B cell (primary cell): ENCODE measurements at regions not wholly inside any gene's neighbourhood (a gene's known extent, or its start where the extent isn't known, plus 50 kb on each side); places are given as distances from the start of the nearest gene placed in this dataset.

ENCODE experiments used
- ATAC-seq: fragments of 200-7000 bp; cut with Tn5 transposase; one replicate; pipeline ENCODE4 v1.10.0; 2021; ENCODE audit warnings: low read depth, mild to moderate bottlenecking, moderate number of reproducible peaks, moderate library complexity
- CTCF ChIA-PET: fragments of 350-600 bp; sonication (Branson Sonifier 250); formaldehyde crosslinking; loops from one replicate; lab custom pipeline; 2021; ENCODE audit warnings: antibody characterized with exemption, inconsistent platforms; lab: Charles Lee
- POLR2A ChIA-PET: fragments of 350-600 bp; sonication (Branson Sonifier 250); formaldehyde crosslinking; loops from one replicate; lab custom pipeline; 2021; ENCODE audit warnings: antibody characterized with exemption; lab: Charles Lee
- DNase-seq: peaks from one replicate; pipeline ENCODE4 v3.0.0; 2013
- H2AFZ ChIP-seq: 2 replicates; pipeline ENCODE4 v1.6.1; 2012; ENCODE audit warnings: mild to moderate bottlenecking, low read depth, low read length; ENCODE audit not compliant: insufficient read depth, poor library complexity, severe bottlenecking
- H3K27ac ChIP-seq, 2 donors: 1 replicate in 1 of 2; 2 replicates in 1 of 2; pipeline ENCODE4 v1.5.1; 2012 to 2013; ENCODE audit warnings: low read length in 2 of 2, mild to moderate bottlenecking in 2 of 2, moderate library complexity in 1 of 2
- H3K27me3 ChIP-seq, 4 experiments: fragments of 200-600 bp in 1 of 4; sonication (generic) in 1 of 4; replicated peaks in 1 of 4; 1 replicate in 2 of 4; 2 replicates in 2 of 4; pipeline versions ENCODE4 v1.6.1 to v1.7.0; 2013 to 2016; ENCODE audit warnings: low read length in 3 of 4, mild to moderate bottlenecking in 2 of 4, mixed read lengths in 1 of 4, moderate library complexity in 1 of 4; ENCODE audit not compliant: insufficient read depth in 4 of 4, control insufficient read depth in 3 of 4; ENCODE audit errors: control extremely low read depth in 1 of 4
- H3K36me3 ChIP-seq, 2 experiments: replicated peaks in 1 of 2; 1 replicate in 1 of 2; 2 replicates in 1 of 2; pipeline versions ENCODE4 v1.6.1 to v1.7.1; 2013; ENCODE audit warnings: low read length in 1 of 2; ENCODE audit not compliant: insufficient read depth in 2 of 2, control insufficient read depth in 1 of 2; ENCODE audit errors: control extremely low read depth in 1 of 2, extremely low read depth in 1 of 2
- H3K4me1 ChIP-seq, 2 donors: fragments of 200-600 bp in 1 of 2; sonication (generic) in 1 of 2; 1 replicate in 1 of 2; 2 replicates in 1 of 2; pipeline versions ENCODE4 v1.5.1 to v1.6.1; 2013 to 2017; ENCODE audit warnings: low read length in 2 of 2; ENCODE audit not compliant: control insufficient read depth in 2 of 2, insufficient read depth in 2 of 2
- H3K4me2 ChIP-seq: replicated peaks from 2 replicates; pipeline ENCODE3; 2012; ENCODE audit warnings: mild to moderate bottlenecking, low read depth, low read length; ENCODE audit not compliant: poor library complexity, severe bottlenecking
- H3K4me3 ChIP-seq, 5 experiments: fragments of 200-600 bp in 1 of 5; sonication (generic) in 1 of 5; 1 replicate in 3 of 5; 2 replicates in 2 of 5; pipeline versions ENCODE4 v1.5.1 to v1.7.0; 2011 to 2016; ENCODE audit warnings: low read length in 4 of 5, mild to moderate bottlenecking in 4 of 5, low read depth in 2 of 5, control low read depth in 1 of 5, moderate library complexity in 1 of 5; ENCODE audit not compliant: insufficient read depth in 1 of 5; ENCODE audit errors: control extremely low read depth in 1 of 5, extremely low read depth in 1 of 5
- H3K79me2 ChIP-seq: fragments of 200-600 bp; sonication (generic); one replicate; pipeline ENCODE4 v1.6.0; 2016; ENCODE audit warnings: low read length; ENCODE audit not compliant: control insufficient read depth, insufficient read depth
- H3K9ac ChIP-seq: fragments of 200-600 bp; sonication (generic); 2 replicates; pipeline ENCODE4 v1.6.1; 2017; ENCODE audit warnings: mild to moderate bottlenecking, low read length, moderate library complexity
- H3K9me3 ChIP-seq, 3 donors: one replicate each; pipeline versions ENCODE4 v1.6.1 to v1.7.1; 2013; ENCODE audit warnings: low read length in 2 of 3; ENCODE audit not compliant: control insufficient read depth in 2 of 3, insufficient read depth in 1 of 3; ENCODE audit errors: control extremely low read depth in 1 of 3
- H4K20me1 ChIP-seq: 2 replicates; pipeline ENCODE4 v1.6.0; 2012; ENCODE audit warnings: mild to moderate bottlenecking, low read length; ENCODE audit not compliant: insufficient read depth, control insufficient read depth, poor library complexity, severe bottlenecking
- H3K27ac Mint-ChIP-seq: one replicate; pipeline ENCODE4 v1.8.0; 2021; ENCODE audit warnings: mixed read lengths
- H3K27me3 Mint-ChIP-seq: one replicate; pipeline ENCODE4 v1.8.0; 2021; ENCODE audit warnings: mixed read lengths
- H3K4me1 Mint-ChIP-seq: one replicate; pipeline ENCODE4 v1.8.0; 2021; ENCODE audit warnings: mixed read lengths
- H3K4me3 Mint-ChIP-seq: one replicate; pipeline ENCODE4 v1.8.0; 2021; ENCODE audit warnings: mixed read lengths
- H3K9me3 Mint-ChIP-seq: one replicate; pipeline ENCODE4 v1.8.0; 2022; ENCODE audit warnings: mixed read lengths; ENCODE audit not compliant: insufficient read depth
- EZH2 ChIP-seq: IDR thresholded peaks from 2 replicates; pipeline ENCODE4 v1.6.1; 2012; ENCODE audit warnings: borderline replicate concordance, low read depth, mild to moderate bottlenecking, moderate library complexity, low read length; ENCODE audit not compliant: insufficient read depth, poor library complexity, severe bottlenecking
- WGBS: methylation state at CpG from one replicate; pipeline ENCODE4 v1.1.5; 2013; ENCODE audit warnings: missing lambda C conversion rate; ENCODE audit not compliant: insufficient coverage; 5-methylcytosine and 5-hydroxymethylcytosine counted together
- intact Hi-C: fragments of 100-400 bp; cut with micrococcal nuclease; formaldehyde crosslinking; loops from one replicate; pipeline ENCODE4 v1.10.0; 2022
- TF ChIP-seq, protein P1 (sequence below): fragments of 200-600 bp; IDR thresholded peaks from one replicate; pipeline ENCODE4 v1.8.0; 2022; ENCODE audit warnings: antibody characterized with exemption, mild to moderate bottlenecking

DNA sequence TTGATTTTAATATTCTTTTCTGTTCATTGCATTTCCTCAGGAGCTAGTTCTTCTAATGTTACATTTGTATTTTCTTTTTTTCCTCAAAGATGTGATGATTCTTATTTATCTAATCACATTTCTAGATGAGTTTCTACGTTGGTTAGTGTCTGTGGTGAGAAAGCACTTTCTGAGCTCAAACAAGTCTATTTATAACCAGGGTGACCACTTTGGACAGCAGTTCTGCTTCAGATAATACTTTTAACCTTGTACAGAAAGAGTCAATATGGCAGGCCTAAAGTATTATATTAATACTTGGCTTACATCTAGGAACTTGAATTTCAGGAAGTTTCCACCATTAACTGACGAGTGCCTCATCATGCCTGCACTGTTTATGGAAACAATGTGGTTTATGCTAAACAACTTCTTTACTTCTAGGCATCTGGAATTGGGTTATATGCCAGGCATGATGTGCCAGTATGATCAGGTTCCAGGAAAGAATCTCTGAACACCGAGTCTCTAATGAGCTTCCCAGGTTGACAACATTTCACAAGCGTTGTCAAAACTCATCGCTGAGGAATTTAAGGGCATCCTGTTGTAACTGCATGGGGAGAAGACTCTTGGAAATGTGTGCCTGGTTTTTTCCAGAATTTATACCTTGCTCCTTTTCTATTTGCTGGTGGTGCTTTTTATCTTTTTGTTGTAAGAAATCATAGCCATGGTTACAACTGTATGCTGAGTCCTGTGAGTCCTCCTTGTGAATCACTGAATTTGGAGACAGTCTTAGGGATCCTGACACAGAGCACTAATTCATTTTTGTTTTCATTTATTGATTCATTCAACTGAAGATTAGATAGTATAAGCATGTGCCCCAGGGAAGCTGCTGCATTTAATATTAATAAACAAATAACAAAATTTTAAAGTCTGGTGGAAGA is 344.4 kb upstream of the PCDH9 start:
- H3K27ac ChIP-seq = no peak overlapping the region
- CTCF ChIA-PET = no interaction called here
- 100% methylated on average over 3 of the region's 5 CpGs for WGBS
- H3K4me1 ChIP-seq = no peaks in the 10 kb centered on the region
- intact Hi-C loops = no loop called here
- H3K27me3 ChIP-seq = no peaks in the 10 kb centered on the region
- no peak overlapping the region for H3K9ac ChIP-seq
- H3K4me2 ChIP-seq = no peak overlapping the region
- no peaks in the 10 kb centered on the region for H3K36me3 ChIP-seq
- no peak overlapping the region for H2AFZ ChIP-seq
- Mint-ChIP-seq H3K27ac (no peak overlapping the region), H3K4me3 (no peak overlapping the region), H3K4me1 (no peaks in the 10 kb centered on the region), H3K9me3 (no peaks in the 10 kb centered on the region), H3K27me3 (no peaks in the 10 kb centered on the region)
- ATAC-seq (no peak), DNase-seq (no peak)
- no peak overlapping the region for H3K4me3 ChIP-seq
- H3K9me3 ChIP-seq = no peaks in the 10 kb centered on the region
- H3K79me2 ChIP-seq = no peaks in the 10 kb centered on the region
- no peak for TF ChIP-seq EZH2
- TF ChIP-seq, protein P1, sequence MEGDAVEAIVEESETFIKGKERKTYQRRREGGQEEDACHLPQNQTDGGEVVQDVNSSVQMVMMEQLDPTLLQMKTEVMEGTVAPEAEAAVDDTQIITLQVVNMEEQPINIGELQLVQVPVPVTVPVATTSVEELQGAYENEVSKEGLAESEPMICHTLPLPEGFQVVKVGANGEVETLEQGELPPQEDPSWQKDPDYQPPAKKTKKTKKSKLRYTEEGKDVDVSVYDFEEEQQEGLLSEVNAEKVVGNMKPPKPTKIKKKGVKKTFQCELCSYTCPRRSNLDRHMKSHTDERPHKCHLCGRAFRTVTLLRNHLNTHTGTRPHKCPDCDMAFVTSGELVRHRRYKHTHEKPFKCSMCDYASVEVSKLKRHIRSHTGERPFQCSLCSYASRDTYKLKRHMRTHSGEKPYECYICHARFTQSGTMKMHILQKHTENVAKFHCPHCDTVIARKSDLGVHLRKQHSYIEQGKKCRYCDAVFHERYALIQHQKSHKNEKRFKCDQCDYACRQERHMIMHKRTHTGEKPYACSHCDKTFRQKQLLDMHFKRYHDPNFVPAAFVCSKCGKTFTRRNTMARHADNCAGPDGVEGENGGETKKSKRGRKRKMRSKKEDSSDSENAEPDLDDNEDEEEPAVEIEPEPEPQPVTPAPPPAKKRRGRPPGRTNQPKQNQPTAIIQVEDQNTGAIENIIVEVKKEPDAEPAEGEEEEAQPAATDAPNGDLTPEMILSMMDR = no peak
- no peaks in the 10 kb centered on the region for H4K20me1 ChIP-seq
- POLR2A ChIA-PET = no interaction called here

DNA sequence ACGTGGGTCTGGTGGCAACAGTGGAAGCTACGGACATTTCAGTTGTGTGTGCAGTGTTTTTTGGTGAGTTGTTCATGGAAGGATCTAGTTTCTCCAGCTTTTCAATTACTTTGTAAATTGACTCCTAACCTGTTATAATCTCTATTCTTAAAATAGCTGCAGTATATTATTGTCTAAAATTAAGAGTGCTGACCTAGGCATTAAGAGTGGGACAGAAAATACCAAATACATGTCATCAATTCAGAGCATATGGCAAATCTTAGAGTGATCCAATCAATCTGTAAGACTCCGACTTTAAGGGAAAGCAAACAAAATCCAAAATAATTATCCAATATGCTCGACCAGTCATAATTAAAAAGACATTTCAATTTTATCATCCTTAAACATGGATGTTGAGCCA is 338.1 kb upstream of the PCDH9 start:
- Histone ChIP-seq H3K27ac (no peak overlapping the region), H2AFZ (no peak overlapping the region), H3K36me3 (no peaks in the 10 kb centered on the region), H4K20me1 (no peaks in the 10 kb centered on the region), H3K4me1 (no peaks in the 10 kb centered on the region), H3K9me3 (no peaks in the 10 kb centered on the region), H3K4me3 (no peak overlapping the region), H3K4me2 (no peak overlapping the region), H3K9ac (no peak overlapping the region), H3K79me2 (no peaks in the 10 kb centered on the region), H3K27me3 (no peaks in the 10 kb centered on the region)
- ChIA-PET CTCF (no interaction called here), POLR2A (no interaction called here)
- intact Hi-C loops = no loop called here
- Mint-ChIP-seq H3K4me1 (no peaks in the 10 kb centered on the region), H3K4me3 (no peak overlapping the region), H3K27me3 (no peaks in the 10 kb centered on the region), H3K9me3 (no peaks in the 10 kb centered on the region), H3K27ac (no peak overlapping the region)
- WGBS = no CpG with 5 or more reads among the region's 4 CpGs
- DNase-seq = no peak
- no peak for ATAC-seq
- TF ChIP-seq, protein P1 = no peak
- no peak for TF ChIP-seq EZH2
